Hepatocyte (in vitro differentiated cells): ENCODE measurements at regions not wholly inside any gene's neighbourhood (a gene's known extent, or its start where the extent isn't known, plus 50 kb on each side); places are given as distances from the start of the nearest gene placed in this dataset.

Experiments used
- DNase-seq: peaks from one replicate; pipeline ENCODE4 v3.0.0-alpha.2; 2016; ENCODE audit warnings: low spot score
- H2AFZ ChIP-seq: fragments of 200-600 bp; sonication (generic); 2 replicates; pipeline ENCODE4 v1.6.0; 2016; ENCODE audit warnings: antibody characterized with exemption, mild to moderate bottlenecking
- H3K27ac ChIP-seq: fragments of 200-600 bp; sonication (generic); 2 replicates; pipeline ENCODE4 v1.5.1; 2016; ENCODE audit warnings: mild to moderate bottlenecking
- H3K27me3 ChIP-seq: fragments of 200-600 bp; sonication (generic); 2 replicates; pipeline ENCODE4 v1.6.1; 2016
- H3K36me3 ChIP-seq: fragments of 200-600 bp; sonication (generic); replicated peaks from 2 replicates; pipeline ENCODE4 v1.5.1; 2016; ENCODE audit warnings: low read depth; ENCODE audit not compliant: insufficient read depth
- H3K4me1 ChIP-seq: fragments of 200-600 bp; sonication (generic); 2 replicates; pipeline ENCODE4 v1.5.1; 2016; ENCODE audit warnings: mild to moderate bottlenecking, moderate library complexity; ENCODE audit not compliant: insufficient read depth
- H3K4me2 ChIP-seq: fragments of 200-600 bp; sonication (generic); 2 replicates; pipeline ENCODE4 v1.6.0; 2016
- H3K4me3 ChIP-seq: fragments of 200-600 bp; sonication (generic); 2 replicates; pipeline ENCODE4 v1.5.1; 2016; ENCODE audit warnings: mild to moderate bottlenecking
- H3K79me2 ChIP-seq: fragments of 200-600 bp; sonication (generic); 2 replicates; pipeline ENCODE4 v1.6.0; 2017; ENCODE audit warnings: mild to moderate bottlenecking
- H3K9me2 ChIP-seq: fragments of 200-600 bp; sonication (generic); replicated peaks from 2 replicates; pipeline ENCODE4 v1.6.0; 2017; ENCODE audit warnings: mild to moderate bottlenecking; ENCODE audit not compliant: insufficient read depth
- H3K9me3 ChIP-seq: fragments of 200-600 bp; sonication (generic); 2 replicates; pipeline ENCODE4 v1.5.1; 2016; ENCODE audit warnings: low read depth, mild to moderate bottlenecking
- H4K20me1 ChIP-seq: fragments of 200-600 bp; sonication (generic); 2 replicates; pipeline ENCODE4 v1.6.0; 2016; ENCODE audit warnings: mild to moderate bottlenecking; ENCODE audit not compliant: insufficient read depth, poor library complexity, severe bottlenecking
- EZH2 ChIP-seq: fragments of 200-600 bp; sonication (generic); IDR thresholded peaks from 2 replicates; pipeline ENCODE4 v1.6.1; 2016; ENCODE audit warnings: antibody characterized with exemption, mild to moderate bottlenecking, borderline replicate concordance
- EZH2phosphoT487 ChIP-seq: fragments of 200-600 bp; sonication (generic); IDR thresholded peaks from one replicate; pipeline ENCODE4 v1.6.1; 2018; ENCODE audit warnings: antibody characterized with exemption, mild to moderate bottlenecking, low read depth, moderate library complexity; ENCODE audit not compliant: unreplicated experiment, severe bottlenecking
- WGBS: methylation state at CpG from one replicate; pipeline ENCODE4 v1.1.6; 2016; ENCODE audit warnings: low lambda C conversion rate; ENCODE audit errors: missing lambda C conversion rate; 5-methylcytosine and 5-hydroxymethylcytosine counted together
- TF ChIP-seq, protein P1 (sequence below): fragments of 200-600 bp; sonication (generic); IDR thresholded peaks from 2 replicates; pipeline ENCODE4 v1.5.1; 2016; ENCODE audit warnings: antibody characterized with exemption, mild to moderate bottlenecking; ENCODE audit not compliant: poor library complexity

DNA sequence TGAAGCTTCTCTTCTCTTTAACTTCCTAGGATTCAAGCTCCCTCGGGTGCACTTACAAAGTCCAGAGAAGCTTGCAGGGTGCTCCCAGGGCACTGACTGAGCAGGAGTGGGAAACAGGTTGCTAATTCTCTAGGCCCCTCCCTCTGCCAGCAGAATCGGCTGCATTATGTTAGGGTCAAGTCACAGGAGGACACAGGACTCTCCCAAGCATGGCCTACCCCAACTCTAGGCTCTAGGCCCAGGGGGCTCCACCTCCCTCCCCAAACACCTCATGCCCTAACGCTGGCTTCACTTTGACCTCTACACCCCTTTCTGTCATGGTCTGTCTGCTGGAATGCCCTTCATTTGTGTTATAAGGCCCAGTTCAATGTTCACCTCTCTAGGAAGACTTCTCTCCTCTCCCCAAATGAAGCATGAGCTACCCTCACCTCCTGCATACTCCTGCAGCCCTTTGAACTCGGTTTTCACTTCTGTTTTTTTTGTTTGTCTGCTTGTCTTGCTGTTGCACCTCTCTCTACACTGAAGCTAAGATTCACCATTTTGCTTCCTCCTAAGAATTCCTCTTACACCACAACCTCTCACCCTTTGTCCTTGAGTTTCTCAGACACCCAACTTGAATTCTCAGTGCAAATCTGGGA, 521.8 kb upstream of the ID2 start:
- H3K4me3 ChIP-seq: no peak overlapping the region
- no peaks in the 10 kb centered on the region for H3K36me3 ChIP-seq
- H2AFZ ChIP-seq: no peak overlapping the region
- WGBS: 75% methylated on average over 4 of the region's 4 CpGs
- DNase-seq: no peak
- H3K9me3 ChIP-seq: no peaks in the 10 kb centered on the region
- H3K9me2 ChIP-seq: no peaks in the 10 kb centered on the region
- no peak overlapping the region for H3K27ac ChIP-seq
- no peaks in the 10 kb centered on the region for H3K79me2 ChIP-seq
- H3K27me3 ChIP-seq: no peaks in the 10 kb centered on the region
- H3K4me1 ChIP-seq: no peaks in the 10 kb centered on the region
- TF ChIP-seq, protein P1, sequence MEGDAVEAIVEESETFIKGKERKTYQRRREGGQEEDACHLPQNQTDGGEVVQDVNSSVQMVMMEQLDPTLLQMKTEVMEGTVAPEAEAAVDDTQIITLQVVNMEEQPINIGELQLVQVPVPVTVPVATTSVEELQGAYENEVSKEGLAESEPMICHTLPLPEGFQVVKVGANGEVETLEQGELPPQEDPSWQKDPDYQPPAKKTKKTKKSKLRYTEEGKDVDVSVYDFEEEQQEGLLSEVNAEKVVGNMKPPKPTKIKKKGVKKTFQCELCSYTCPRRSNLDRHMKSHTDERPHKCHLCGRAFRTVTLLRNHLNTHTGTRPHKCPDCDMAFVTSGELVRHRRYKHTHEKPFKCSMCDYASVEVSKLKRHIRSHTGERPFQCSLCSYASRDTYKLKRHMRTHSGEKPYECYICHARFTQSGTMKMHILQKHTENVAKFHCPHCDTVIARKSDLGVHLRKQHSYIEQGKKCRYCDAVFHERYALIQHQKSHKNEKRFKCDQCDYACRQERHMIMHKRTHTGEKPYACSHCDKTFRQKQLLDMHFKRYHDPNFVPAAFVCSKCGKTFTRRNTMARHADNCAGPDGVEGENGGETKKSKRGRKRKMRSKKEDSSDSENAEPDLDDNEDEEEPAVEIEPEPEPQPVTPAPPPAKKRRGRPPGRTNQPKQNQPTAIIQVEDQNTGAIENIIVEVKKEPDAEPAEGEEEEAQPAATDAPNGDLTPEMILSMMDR: no peak
- TF ChIP-seq EZH2phosphoT487 (no peak), EZH2 (no peak)
- H4K20me1 ChIP-seq: no peaks in the 10 kb centered on the region
- no peak overlapping the region for H3K4me2 ChIP-seq

DNA sequence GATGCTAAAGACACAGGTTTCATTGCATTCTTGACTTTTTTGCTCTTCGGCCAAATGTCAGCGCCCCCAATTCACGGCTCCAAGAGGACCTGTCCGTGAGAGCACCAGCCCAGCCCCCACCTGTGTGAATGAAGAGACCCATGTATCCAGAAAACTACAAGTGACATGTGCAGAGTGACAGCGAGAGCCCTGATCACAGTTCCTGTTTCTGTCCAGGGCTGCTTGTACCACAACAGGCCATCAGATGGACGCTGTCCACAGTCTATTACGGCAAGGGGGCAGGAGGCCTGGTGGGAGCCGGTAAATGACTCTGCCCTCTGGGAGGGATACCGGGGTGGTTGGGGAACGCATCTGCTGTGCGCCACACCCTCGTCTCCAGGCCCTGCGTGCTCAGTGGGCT, 520.9 kb upstream of the ID2 start:
- TF ChIP-seq EZH2phosphoT487: no peak
- no peak for TF ChIP-seq EZH2
- TF ChIP-seq, protein P1: no peak
- H4K20me1 ChIP-seq: no peaks in the 10 kb centered on the region
- WGBS: 93% methylated on average over 12 of the region's 13 CpGs
- no peaks in the 10 kb centered on the region for H3K9me3 ChIP-seq
- H3K36me3 ChIP-seq: no peaks in the 10 kb centered on the region
- H3K4me2 ChIP-seq: no peak overlapping the region
- no peak overlapping the region for H2AFZ ChIP-seq
- no peaks in the 10 kb centered on the region for H3K4me1 ChIP-seq
- H3K79me2 ChIP-seq: no peaks in the 10 kb centered on the region
- H3K27ac ChIP-seq: no peak overlapping the region
- no peaks in the 10 kb centered on the region for H3K27me3 ChIP-seq
- no peaks in the 10 kb centered on the region for H3K9me2 ChIP-seq
- DNase-seq: no peak
- no peak overlapping the region for H3K4me3 ChIP-seq

DNA sequence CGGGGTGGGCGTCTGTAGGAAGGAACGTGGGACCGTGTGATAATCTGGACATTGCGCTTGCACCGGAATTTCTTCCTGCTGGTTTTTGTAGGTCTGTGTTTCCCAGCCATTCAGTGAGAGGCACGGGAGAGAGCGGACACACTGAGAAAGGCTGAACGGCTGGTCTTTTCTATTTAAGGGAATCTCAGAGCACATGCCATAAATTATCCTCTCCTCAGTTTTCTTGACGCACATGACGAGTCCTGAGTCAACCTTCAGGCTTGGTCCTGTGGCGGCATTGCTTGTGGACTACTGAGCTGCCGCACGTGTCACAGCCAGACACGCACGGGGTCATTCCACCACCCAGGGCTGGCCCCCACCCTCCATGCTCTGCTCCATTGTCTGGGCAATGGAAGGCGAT, 519.3 kb upstream of the ID2 start:
- TF ChIP-seq, protein P1: no peak
- TF ChIP-seq EZH2 (no peak), EZH2phosphoT487 (no peak)
- no peak overlapping the region for H3K4me3 ChIP-seq
- no peaks in the 10 kb centered on the region for H3K9me2 ChIP-seq
- H3K9me3 ChIP-seq: no peaks in the 10 kb centered on the region
- no peak overlapping the region for H3K27ac ChIP-seq
- 90% methylated on average over 17 of the region's 17 CpGs for WGBS
- no peak for DNase-seq
- no peaks in the 10 kb centered on the region for H3K4me1 ChIP-seq
- no peaks in the 10 kb centered on the region for H3K36me3 ChIP-seq
- H2AFZ ChIP-seq: no peak overlapping the region
- no peaks in the 10 kb centered on the region for H4K20me1 ChIP-seq
- no peaks in the 10 kb centered on the region for H3K79me2 ChIP-seq
- no peak overlapping the region for H3K4me2 ChIP-seq
- H3K27me3 ChIP-seq: no peaks in the 10 kb centered on the region

DNA sequence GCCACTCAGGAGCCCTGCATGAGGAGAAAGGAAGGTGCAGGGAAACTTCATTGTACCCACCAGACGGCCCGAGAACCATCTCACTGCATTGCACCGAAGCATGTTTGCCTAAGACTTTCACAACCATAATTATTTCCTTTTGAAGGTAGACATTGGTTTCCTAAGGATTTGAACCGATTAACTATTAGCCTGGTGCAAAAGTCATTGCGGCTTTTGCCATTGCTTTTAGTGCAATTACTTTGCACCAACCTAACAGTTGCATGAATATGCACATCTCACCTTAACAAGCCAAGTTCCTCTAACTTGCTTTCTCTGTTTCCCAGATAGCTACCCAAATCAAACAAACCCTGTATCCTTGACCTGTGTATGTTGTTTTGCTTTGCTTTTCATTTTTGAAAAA, 516.3 kb upstream of the ID2 start:
- DNase-seq: no peak
- Histone ChIP-seq H3K9me3 (no peaks in the 10 kb centered on the region), H3K4me2 (no peak overlapping the region), H3K9me2 (no peaks in the 10 kb centered on the region), H3K4me3 (no peak overlapping the region), H2AFZ (no peak overlapping the region), H4K20me1 (no peaks in the 10 kb centered on the region), H3K4me1 (no peaks in the 10 kb centered on the region), H3K27me3 (no peaks in the 10 kb centered on the region), H3K27ac (no peak overlapping the region), H3K79me2 (no peaks in the 10 kb centered on the region), H3K36me3 (no peaks in the 10 kb centered on the region)
- TF ChIP-seq, protein P1: no peak
- TF ChIP-seq EZH2 (no peak), EZH2phosphoT487 (no peak)
- WGBS: 61% methylated on average over 5 of the region's 5 CpGs
